Common myeloid progenitor, CD34-positive (primary cell): ENCODE measurements at regions not wholly inside any gene's neighbourhood (a gene's known extent, or its start where the extent isn't known, plus 50 kb on each side); places are given as distances from the start of the nearest gene placed in this dataset.

Experiments
- CTCF ChIA-PET: fragments of 350-600 bp; sonication (Branson Sonifier 250); formaldehyde crosslinking; loops from one replicate; lab custom pipeline; 2021; ENCODE audit warnings: antibody characterized with exemption; lab: Charles Lee
- POLR2A ChIA-PET: fragments of 350-600 bp; sonication (Branson Sonifier 250); formaldehyde crosslinking; loops from one replicate; lab custom pipeline; 2021; ENCODE audit warnings: antibody characterized with exemption; lab: Charles Lee
- DNase-seq, 3 donors: peaks; one replicate each; pipeline versions ENCODE4 v3.0.0 to v3.0.0-alpha.2; 2013
- H3K27ac ChIP-seq, 2 experiments: 1 replicate in 1 of 2; 2 replicates in 1 of 2; pipeline ENCODE4 v1.7.0; 2013; ENCODE audit warnings: inconsistent platforms in 2 of 2, low read length in 2 of 2, mild to moderate bottlenecking in 2 of 2, low read depth in 1 of 2, moderate library complexity in 1 of 2; ENCODE audit not compliant: severe bottlenecking in 2 of 2, insufficient read depth in 1 of 2, poor library complexity in 1 of 2
- H3K27me3 ChIP-seq, 5 experiments: replicated peaks in 2 of 5; 1 replicate in 3 of 5; 2 replicates in 2 of 5; pipeline versions ENCODE4 v1.6.1 to v1.7.0; 2013; ENCODE audit warnings: low read length in 4 of 5, mild to moderate bottlenecking in 2 of 5, moderate library complexity in 2 of 5, inconsistent platforms in 1 of 5; ENCODE audit not compliant: insufficient read depth in 5 of 5, control insufficient read depth in 4 of 5
- H3K36me3 ChIP-seq, 4 experiments: 1 replicate in 2 of 4; 2 replicates in 2 of 4; pipeline versions ENCODE4 v1.6.1 to v1.7.0; 2013; ENCODE audit warnings: low read length in 3 of 4, control low read depth in 1 of 4, mild to moderate bottlenecking in 1 of 4; ENCODE audit not compliant: control insufficient read depth in 4 of 4, insufficient read depth in 4 of 4
- H3K4me1 ChIP-seq, 4 experiments: 1 replicate in 3 of 4; 2 replicates in 1 of 4; pipeline versions ENCODE4 v1.6.1 to v1.7.1; 2013; ENCODE audit warnings: low read length in 3 of 4, mild to moderate bottlenecking in 3 of 4, control low read depth in 1 of 4, inconsistent platforms in 1 of 4, moderate library complexity in 1 of 4; ENCODE audit not compliant: control insufficient read depth in 4 of 4, insufficient read depth in 4 of 4; ENCODE audit errors: control extremely low read depth in 1 of 4
- H3K4me3 ChIP-seq, 7 experiments: 1 replicate in 4 of 7; 2 replicates in 3 of 7; pipeline versions ENCODE4 v1.5.1 to v1.7.0; 2013; ENCODE audit warnings: mild to moderate bottlenecking in 7 of 7, low read length in 6 of 7, moderate library complexity in 6 of 7, inconsistent platforms in 2 of 7, low read depth in 2 of 7, control low read depth in 1 of 7; ENCODE audit not compliant: insufficient read depth in 4 of 7, control insufficient read depth in 1 of 7; ENCODE audit errors: extremely low read depth in 1 of 7
- H3K9me3 ChIP-seq, 5 experiments: 1 replicate in 4 of 5; 2 replicates in 1 of 5; pipeline versions ENCODE4 v1.6.1 to v1.7.1; 2013; ENCODE audit warnings: low read length in 4 of 5, mild to moderate bottlenecking in 2 of 5, inconsistent platforms in 1 of 5, low read depth in 1 of 5, moderate library complexity in 1 of 5; ENCODE audit not compliant: control insufficient read depth in 4 of 5, insufficient read depth in 2 of 5; ENCODE audit errors: control extremely low read depth in 1 of 5
- WGBS: methylation state at CpG from one replicate; pipeline ENCODE4 v1.1.5; 2013; ENCODE audit not compliant: insufficient coverage; 5-methylcytosine and 5-hydroxymethylcytosine counted together

DNA sequence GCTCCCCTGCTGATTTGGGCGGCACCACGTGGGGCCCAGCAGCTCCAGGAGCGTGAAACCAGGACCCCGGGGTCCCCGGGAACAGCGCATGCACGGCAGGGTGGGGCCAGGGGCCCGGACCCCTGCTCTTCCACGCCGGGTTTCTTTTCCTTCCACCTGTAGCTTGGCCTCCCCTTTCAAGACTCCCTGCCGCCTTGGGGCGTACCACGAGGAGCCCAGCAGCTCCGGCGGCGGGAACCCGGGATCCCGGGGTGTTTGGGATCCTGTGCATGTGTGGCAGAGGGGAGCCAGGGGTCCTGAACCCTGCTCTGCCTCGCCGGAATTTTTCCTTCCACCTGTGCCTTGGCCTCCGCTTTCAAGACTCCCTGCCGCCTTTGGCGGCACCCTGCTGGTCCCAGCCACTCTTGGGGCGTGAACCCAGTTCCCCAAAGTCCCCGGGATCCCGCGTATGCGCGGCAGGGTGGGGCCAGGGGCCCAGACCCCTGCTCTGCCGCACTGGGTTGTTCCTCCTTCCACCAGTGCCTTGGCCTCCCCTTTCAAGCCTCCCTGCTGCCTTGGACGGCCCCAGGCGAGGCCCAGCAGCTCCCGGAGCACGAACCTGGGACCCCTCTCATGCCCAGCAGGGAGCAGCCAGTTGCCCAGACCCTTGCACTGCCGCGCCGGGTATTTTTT is 322.7 kb downstream of the ALG10 start:
- no peak for DNase-seq
- H3K4me1 ChIP-seq, result no peaks in the 10 kb centered on the region
- no peaks in the 10 kb centered on the region for H3K27me3 ChIP-seq
- H3K9me3 ChIP-seq, result peaks cover 0 to 85% (median 46%) of the 10 kb centered on the region in 5 experiments
- H3K36me3 ChIP-seq, result no peaks in the 10 kb centered on the region
- no peak overlapping the region for H3K27ac ChIP-seq
- H3K4me3 ChIP-seq, result peak overlapping the region in 1 of 7 experiments; percentile 2
- ChIA-PET CTCF (no interaction called here), POLR2A (no interaction called here)
- 66% methylated on average over 28 of the region's 37 CpGs for WGBS

DNA sequence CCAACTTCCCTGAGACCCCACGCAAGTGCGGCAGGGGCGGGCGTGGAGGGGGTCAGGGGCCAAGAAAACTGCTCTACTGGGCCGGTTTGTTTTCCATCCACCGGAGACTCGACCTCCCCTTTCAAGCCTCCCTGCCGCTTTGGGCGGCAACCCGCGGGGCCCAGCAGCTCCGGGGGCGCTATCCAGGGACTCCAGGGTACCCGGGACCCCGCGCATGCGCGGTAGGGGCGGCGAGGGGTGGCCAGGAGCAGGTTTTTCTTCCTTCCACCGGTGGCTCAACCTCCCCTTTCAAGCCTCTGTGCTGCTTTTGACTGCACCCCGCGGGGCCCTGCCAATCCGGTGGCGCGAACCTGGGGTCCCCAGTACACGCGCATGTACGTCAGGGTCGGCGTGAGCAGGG is 323.5 kb downstream of the ALG10 start:
- no peak for DNase-seq
- H3K4me3 ChIP-seq, result no peak overlapping the region
- no peaks in the 10 kb centered on the region for H3K27me3 ChIP-seq
- no peak overlapping the region for H3K27ac ChIP-seq
- WGBS, result 58% methylated on average over 30 of the region's 31 CpGs
- no peaks in the 10 kb centered on the region for H3K36me3 ChIP-seq
- ChIA-PET CTCF (no interaction called here), POLR2A (no interaction called here)
- H3K9me3 ChIP-seq, result peaks cover 0 to 85% (median 46%) of the 10 kb centered on the region in 5 experiments
- no peaks in the 10 kb centered on the region for H3K4me1 ChIP-seq

DNA sequence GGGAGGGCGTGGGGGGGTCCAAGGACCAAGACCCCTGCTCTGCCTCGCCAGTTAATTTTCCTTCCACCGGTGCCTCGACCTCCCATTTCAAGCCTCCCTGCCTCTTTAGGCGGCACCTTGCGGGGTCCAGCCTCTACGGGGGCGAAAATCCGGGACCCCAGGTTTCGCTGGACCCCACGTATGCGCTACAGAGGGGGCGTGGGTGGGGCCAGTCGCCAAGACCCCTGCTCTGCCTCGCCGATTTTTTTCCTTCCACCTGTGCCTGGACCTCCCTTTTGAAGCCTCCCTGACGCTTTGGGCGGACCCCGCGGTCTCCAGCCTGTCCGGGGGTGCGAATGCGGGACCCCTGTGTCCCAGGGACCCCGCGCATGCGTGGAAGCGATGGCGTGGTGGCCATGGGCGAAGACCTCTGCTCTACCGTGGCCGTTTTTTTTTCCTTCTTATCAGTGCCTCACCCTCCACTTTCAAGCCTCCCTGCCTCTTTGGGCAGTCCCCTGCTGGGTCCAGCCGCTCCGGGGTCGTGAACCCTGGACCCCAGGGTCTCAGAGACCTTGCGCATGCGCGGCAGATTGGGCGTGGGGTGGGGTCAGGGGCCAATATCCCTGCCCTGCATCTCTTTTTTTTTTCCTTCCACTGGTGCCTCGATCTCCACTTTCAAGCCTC is 324.2 kb downstream of the ALG10 start:
- peaks cover 0 to 83% (median 47%) of the 10 kb centered on the region in 5 experiments for H3K9me3 ChIP-seq

DNA sequence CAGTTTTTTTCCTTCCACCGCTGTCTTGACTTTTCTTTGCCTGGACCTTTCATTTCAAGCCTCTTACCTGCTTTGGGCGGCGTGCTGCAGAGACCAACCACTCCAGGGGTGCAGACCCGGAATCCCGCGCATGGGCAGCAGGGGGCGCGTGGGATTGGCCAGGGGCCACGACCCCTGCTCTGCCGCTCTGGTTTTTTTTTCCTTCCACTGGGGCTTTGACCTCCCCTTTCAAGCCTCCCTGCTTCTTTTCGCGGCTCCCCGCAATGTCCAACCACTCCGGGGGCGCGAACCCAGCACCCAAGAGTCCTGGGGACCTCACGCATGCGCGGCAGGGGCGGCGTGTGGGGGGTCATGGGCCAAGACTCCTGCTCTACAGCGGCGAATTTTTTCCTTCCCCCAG is 325.1 kb downstream of the ALG10 start:
- WGBS, result 59% methylated on average over 22 of the region's 23 CpGs
- POLR2A ChIA-PET, result no interaction called here
- CTCF ChIA-PET, result no interaction called here
- DNase-seq, result no peak
- H3K4me3 ChIP-seq, result no peak overlapping the region
- H3K9me3 ChIP-seq, result peaks cover 0 to 83% (median 43%) of the 10 kb centered on the region in 5 experiments
- H3K27ac ChIP-seq, result no peak overlapping the region
- no peaks in the 10 kb centered on the region for H3K27me3 ChIP-seq
- no peaks in the 10 kb centered on the region for H3K4me1 ChIP-seq
- no peaks in the 10 kb centered on the region for H3K36me3 ChIP-seq

More for the DNA sequence above, 324.2 kb downstream of the ALG10 start:
- no peaks in the 10 kb centered on the region for H3K36me3 ChIP-seq
- no peaks in the 10 kb centered on the region for H3K27me3 ChIP-seq
- WGBS, result 69% methylated on average over 35 of the region's 39 CpGs
- CTCF ChIA-PET, result no interaction called here
- DNase-seq, result no peak
- H3K4me3 ChIP-seq, result peak overlapping the region in 1 of 7 experiments; percentile 8
- POLR2A ChIA-PET, result no interaction called here
- H3K4me1 ChIP-seq, result no peaks in the 10 kb centered on the region
- H3K27ac ChIP-seq, result no peak overlapping the region

DNA sequence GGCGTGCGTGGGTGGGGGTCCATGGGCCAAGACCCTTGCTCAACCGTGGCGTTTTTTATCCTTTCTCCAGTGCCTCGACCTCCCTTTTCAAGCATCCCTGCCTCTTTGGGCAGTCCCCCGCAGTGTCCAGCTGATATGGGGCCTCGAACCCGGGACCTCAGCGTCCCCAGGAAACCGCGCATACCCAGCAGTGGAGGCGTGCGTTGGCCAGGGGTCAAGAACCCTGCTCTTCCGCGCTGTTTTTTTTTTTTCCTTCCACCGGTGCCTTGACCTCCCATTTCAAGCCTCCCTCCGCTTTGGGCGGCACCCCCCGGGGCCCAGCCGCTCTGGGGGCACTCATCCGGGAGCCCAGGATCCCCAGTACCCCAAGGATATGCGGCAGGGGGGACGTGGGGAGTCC is 325.8 kb downstream of the ALG10 start:
- POLR2A ChIA-PET, result no interaction called here
- CTCF ChIA-PET, result no interaction called here
- peaks cover 0 to 86% (median 36%) of the 10 kb centered on the region in 5 experiments for H3K9me3 ChIP-seq
- 80% methylated on average over 20 of the region's 23 CpGs for WGBS
- no peak overlapping the region for H3K27ac ChIP-seq
- no peak overlapping the region for H3K4me3 ChIP-seq
- no peaks in the 10 kb centered on the region for H3K27me3 ChIP-seq
- no peaks in the 10 kb centered on the region for H3K36me3 ChIP-seq
- H3K4me1 ChIP-seq, result no peaks in the 10 kb centered on the region
- DNase-seq, result no peak

DNA sequence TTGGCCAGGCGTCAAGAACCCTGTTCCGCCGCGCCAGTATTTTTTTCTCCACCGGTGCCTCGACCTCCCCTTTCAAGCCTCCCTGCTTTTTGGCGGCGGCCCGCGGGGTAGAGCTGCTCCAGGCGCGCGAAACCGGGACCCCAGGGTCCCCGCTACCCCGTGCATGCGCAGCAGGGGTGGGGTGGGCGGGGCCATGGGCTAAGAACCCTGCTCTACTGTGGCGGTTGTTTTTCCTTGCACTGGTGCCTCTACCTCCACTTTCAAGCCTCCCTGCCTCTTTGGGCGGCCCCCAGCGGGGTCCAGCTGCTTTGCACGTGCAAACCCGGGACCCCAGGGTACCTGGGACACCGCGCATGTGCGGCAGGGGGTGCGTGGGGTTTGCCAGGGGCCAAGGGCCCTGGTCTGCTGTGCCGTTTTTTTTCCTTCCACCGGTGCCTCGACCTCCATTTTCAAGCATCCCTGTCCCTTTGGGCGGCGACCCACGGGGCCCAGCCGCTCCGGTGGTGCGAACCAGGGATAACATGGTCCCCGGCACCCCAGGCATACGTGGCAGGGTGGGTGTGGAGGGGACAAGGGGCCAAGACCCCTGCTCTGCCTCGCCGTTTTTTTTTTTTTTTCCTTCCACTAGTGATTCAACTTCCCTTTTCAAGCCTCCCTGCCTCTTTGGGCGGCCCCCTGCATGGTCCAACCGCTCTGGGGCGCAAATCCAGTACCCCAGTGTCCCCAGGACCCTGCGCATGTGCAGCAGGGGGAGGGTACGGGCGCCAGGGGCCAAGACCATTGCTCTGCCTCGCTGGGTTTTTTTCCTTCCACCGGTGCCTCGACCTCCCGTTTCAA is 326.8 kb downstream of the ALG10 start:
- no peak for DNase-seq
- H3K4me1 ChIP-seq, result no peaks in the 10 kb centered on the region
- ChIA-PET POLR2A (no interaction called here), CTCF (no interaction called here)
- H3K9me3 ChIP-seq, result peaks cover 0 to 88% (median 38%) of the 10 kb centered on the region in 5 experiments
- H3K27ac ChIP-seq, result no peak overlapping the region
- 58% methylated on average over 41 of the region's 50 CpGs for WGBS
- no peaks in the 10 kb centered on the region for H3K36me3 ChIP-seq
- H3K27me3 ChIP-seq, result no peaks in the 10 kb centered on the region
- no peak overlapping the region for H3K4me3 ChIP-seq

DNA sequence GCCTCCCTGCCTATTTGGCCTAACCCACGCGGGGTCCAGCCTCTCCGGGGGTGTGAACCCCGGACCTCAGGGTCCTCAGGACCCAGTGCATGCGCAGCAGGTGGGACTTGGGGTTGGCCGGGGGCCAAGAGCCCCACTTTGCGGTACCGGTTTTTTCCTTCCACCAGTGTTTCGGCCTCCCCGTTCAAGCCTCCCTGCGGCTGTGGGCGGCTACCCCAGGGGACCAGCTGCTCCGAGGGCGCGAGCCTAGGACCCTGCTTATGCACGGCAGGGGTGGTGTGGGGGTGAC is 327.3 kb downstream of the ALG10 start:
- no peaks in the 10 kb centered on the region for H3K4me1 ChIP-seq
- no peaks in the 10 kb centered on the region for H3K36me3 ChIP-seq
- no peak for DNase-seq
- WGBS, result 80% methylated on average over 16 of the region's 16 CpGs
- H3K9me3 ChIP-seq, result peaks cover 0 to 88% (median 41%) of the 10 kb centered on the region in 5 experiments
- CTCF ChIA-PET, result no interaction called here
- POLR2A ChIA-PET, result no interaction called here
- no peaks in the 10 kb centered on the region for H3K27me3 ChIP-seq
- no peak overlapping the region for H3K27ac ChIP-seq
- no peak overlapping the region for H3K4me3 ChIP-seq
